Panc1 (cell line): ENCODE measurements at regions not wholly inside any gene's neighbourhood (a gene's known extent, or its start where the extent isn't known, plus 50 kb on each side); places are given as distances from the start of the nearest gene placed in this dataset.

Source experiments
- ATAC-seq: fragments of 200-7000 bp; cut with Tn5 transposase; 2 replicates; pipeline ENCODE4 v1.9.1; 2020; ENCODE audit warnings: mild to moderate bottlenecking, moderate library complexity
- BruUV-seq: library from RNA; stranded (reverse); fragments of 400-500 nt; replicated peaks from 2 replicates; lab custom pipeline; 2021; lab: Mats Ljungman, UMichigan
- CTCF ChIA-PET: fragments of 300-600 bp; sonication (Branson Sonifier 250); formaldehyde crosslinking; loops from one replicate; lab custom pipeline; 2022; ENCODE audit warnings: antibody characterized with exemption; lab: Charles Lee
- POLR2A ChIA-PET: fragments of 300-600 bp; sonication (Branson Sonifier 250); formaldehyde crosslinking; loops from one replicate; lab custom pipeline; 2022; ENCODE audit warnings: antibody characterized with exemption; lab: Charles Lee
- DNase-seq: peaks from one replicate; pipeline ENCODE4 v3.0.0-alpha.2; 2010; ENCODE audit warnings: low read depth, low spot score
- H3K27ac ChIP-seq: 2 replicates; pipeline ENCODE4 v1.5.1; 2011; ENCODE audit warnings: mild to moderate bottlenecking, low read length, inconsistent platforms
- H3K27me3 ChIP-seq: fragments of 200-500 bp; sonication (Bioruptor generic); 2 replicates; pipeline ENCODE4 v1.6.0; 2014; ENCODE audit warnings: low read length, inconsistent platforms; ENCODE audit not compliant: control insufficient read depth, insufficient read depth
- H3K36me3 ChIP-seq: fragments of 200-500 bp; sonication (Bioruptor generic); 2 replicates; pipeline ENCODE4 v1.5.1; 2014; ENCODE audit warnings: inconsistent platforms, mild to moderate bottlenecking, low read length, moderate library complexity; ENCODE audit not compliant: control insufficient read depth, insufficient read depth
- H3K4me1 ChIP-seq: 2 replicates; pipeline ENCODE4 v1.5.1; 2011; ENCODE audit warnings: inconsistent platforms, mild to moderate bottlenecking, low read length, moderate library complexity; ENCODE audit not compliant: control insufficient read depth, insufficient read depth
- H3K4me3 ChIP-seq, 2 experiments: 2 replicates each; pipeline ENCODE4 v1.5.1; 2011 to 2012; ENCODE audit warnings: low read depth in 2 of 2, low read length in 2 of 2, mild to moderate bottlenecking in 2 of 2, inconsistent platforms in 1 of 2, moderate library complexity in 1 of 2
- H3K9me3 ChIP-seq: fragments of 200-500 bp; sonication (Bioruptor generic); 2 replicates; pipeline ENCODE4 v1.5.1; 2014; ENCODE audit warnings: low read depth, mild to moderate bottlenecking, inconsistent platforms, low read length, moderate library complexity; ENCODE audit not compliant: control insufficient read depth, insufficient read depth
- CTCF ChIP-seq: fragments of 450-650 bp; IDR thresholded peaks from 2 replicates; pipeline ENCODE4 v1.5.1; 2017; ENCODE audit warnings: mild to moderate bottlenecking
- POLR2AphosphoS5 ChIP-seq: IDR thresholded peaks from 2 replicates; pipeline ENCODE4 v1.6.1; 2012; ENCODE audit warnings: mild to moderate bottlenecking, low read depth, low read length, moderate library complexity
- SIN3A ChIP-seq: IDR thresholded peaks from 2 replicates; pipeline ENCODE4 v1.6.1; 2012; ENCODE audit warnings: low read depth, mild to moderate bottlenecking, low read length, moderate library complexity, borderline replicate concordance; ENCODE audit not compliant: insufficient read depth
- TCF7L2 ChIP-seq: IDR thresholded peaks from 2 replicates; pipeline ENCODE4 v1.6.1; 2011; ENCODE audit warnings: mild to moderate bottlenecking, low read depth, low read length, inconsistent platforms
- in situ Hi-C: cut with HindIII; loops from 2 replicates; pipeline ENCODE4 v1.10.0; 2016; ENCODE audit warnings: low sequenced_read_pairs, low pct_unique_long_range_greater_than_20kb
- intact Hi-C: fragments of 100-400 bp; cut with micrococcal nuclease; formaldehyde crosslinking; loops from one replicate; pipeline ENCODE4 v1.10.0; 2022; ENCODE audit not compliant: unreplicated experiment
- TF ChIP-seq, protein P1 (sequence below), 2 experiments: IDR thresholded peaks; 2 replicates each; pipeline ENCODE4 v1.6.1; 2011 to 2012; ENCODE audit warnings: low read depth in 2 of 2, control low read depth in 1 of 2, low read length in 1 of 2, mild to moderate bottlenecking in 1 of 2, moderate library complexity in 1 of 2; ENCODE audit not compliant: insufficient read depth in 1 of 2

DNA sequence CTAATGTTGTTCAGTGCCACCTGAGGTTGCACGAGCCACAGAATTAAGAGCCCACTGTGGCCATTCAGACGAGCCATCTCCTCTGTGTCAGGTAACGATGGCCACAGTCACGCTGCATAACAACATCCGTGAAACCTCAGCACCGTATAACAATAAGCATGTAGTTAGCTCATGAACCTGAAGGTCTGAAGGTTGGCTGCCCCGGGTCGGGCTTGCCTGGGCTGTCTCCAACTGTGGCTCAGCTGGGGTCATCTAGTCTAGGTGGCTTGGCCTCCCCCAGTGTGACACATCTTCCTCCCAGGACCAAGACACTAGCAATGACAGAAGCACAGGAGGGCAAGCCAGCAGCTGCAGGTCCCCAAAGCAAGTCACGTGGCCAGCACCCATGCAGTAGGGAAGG is 258.0 kb downstream of the GLI2 start:
- H3K4me1 ChIP-seq = no peaks in the 10 kb centered on the region
- in situ Hi-C loops = no loop called here
- no peak overlapping the region for H3K27ac ChIP-seq
- POLR2A ChIA-PET = interaction anchor here (0.6 kb wide), 1 partner anchor 295 kb away, joined by 13 read pairs; no protein-coding TSS in a partner anchor
- no peaks in the 10 kb centered on the region for H3K9me3 ChIP-seq
- CTCF ChIA-PET = no interaction called here
- TF ChIP-seq CTCF (no peak), TCF7L2 (no peak), POLR2AphosphoS5 (no peak), SIN3A (no peak)
- TF ChIP-seq, protein P1, sequence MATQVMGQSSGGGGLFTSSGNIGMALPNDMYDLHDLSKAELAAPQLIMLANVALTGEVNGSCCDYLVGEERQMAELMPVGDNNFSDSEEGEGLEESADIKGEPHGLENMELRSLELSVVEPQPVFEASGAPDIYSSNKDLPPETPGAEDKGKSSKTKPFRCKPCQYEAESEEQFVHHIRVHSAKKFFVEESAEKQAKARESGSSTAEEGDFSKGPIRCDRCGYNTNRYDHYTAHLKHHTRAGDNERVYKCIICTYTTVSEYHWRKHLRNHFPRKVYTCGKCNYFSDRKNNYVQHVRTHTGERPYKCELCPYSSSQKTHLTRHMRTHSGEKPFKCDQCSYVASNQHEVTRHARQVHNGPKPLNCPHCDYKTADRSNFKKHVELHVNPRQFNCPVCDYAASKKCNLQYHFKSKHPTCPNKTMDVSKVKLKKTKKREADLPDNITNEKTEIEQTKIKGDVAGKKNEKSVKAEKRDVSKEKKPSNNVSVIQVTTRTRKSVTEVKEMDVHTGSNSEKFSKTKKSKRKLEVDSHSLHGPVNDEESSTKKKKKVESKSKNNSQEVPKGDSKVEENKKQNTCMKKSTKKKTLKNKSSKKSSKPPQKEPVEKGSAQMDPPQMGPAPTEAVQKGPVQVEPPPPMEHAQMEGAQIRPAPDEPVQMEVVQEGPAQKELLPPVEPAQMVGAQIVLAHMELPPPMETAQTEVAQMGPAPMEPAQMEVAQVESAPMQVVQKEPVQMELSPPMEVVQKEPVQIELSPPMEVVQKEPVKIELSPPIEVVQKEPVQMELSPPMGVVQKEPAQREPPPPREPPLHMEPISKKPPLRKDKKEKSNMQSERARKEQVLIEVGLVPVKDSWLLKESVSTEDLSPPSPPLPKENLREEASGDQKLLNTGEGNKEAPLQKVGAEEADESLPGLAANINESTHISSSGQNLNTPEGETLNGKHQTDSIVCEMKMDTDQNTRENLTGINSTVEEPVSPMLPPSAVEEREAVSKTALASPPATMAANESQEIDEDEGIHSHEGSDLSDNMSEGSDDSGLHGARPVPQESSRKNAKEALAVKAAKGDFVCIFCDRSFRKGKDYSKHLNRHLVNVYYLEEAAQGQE (IDR thresholded peaks at IDR 0.05; ENCODE audit: insufficient read depth in 1 of 2, low read depth in 2 of 2, low read length in 1 of 2) = no peak
- BruUV-seq = no TSS peak
- no peak overlapping the region for H3K4me3 ChIP-seq
- no peak for ATAC-seq
- DNase-seq = no peak
- no peaks in the 10 kb centered on the region for H3K36me3 ChIP-seq
- H3K27me3 ChIP-seq = no peaks in the 10 kb centered on the region
- intact Hi-C loops = no loop called here

DNA sequence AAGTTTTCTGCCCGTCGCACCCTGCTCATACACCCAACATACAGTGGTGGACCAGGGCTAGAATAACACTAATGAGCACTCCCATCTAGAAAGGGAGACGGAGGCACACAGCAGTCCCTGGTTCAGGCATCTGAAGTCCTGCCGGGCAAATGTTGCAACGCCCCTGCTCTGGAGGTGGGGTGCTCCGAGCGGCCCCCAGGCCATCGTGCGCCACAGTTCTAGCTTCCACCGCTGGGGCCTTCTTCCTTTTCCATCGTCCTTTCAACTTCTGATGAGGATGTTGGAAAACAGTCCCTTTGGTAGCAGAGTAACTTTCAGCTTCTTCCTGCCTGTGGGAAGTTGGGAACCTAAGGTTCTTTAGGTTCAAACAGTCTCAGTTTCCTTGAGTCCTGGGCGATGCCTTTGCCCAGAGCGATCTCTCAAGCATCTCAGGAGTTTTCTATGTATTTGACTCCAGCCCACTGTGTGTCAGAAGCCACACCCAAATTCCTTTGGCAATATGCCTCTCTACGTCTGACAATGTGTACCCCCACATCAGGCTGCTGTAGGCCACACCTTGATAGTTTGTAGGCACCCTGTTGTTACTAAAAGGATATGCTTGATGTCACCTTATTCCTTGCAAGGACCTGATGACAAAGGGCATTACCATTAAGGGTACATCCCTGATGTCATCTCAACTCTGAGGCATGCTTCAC is 258.8 kb downstream of the GLI2 start:
- ChIA-PET POLR2A (no interaction called here), CTCF (no interaction called here)
- no peak for ATAC-seq
- Histone ChIP-seq H3K27ac (no peak overlapping the region), H3K36me3 (no peaks in the 10 kb centered on the region), H3K9me3 (no peaks in the 10 kb centered on the region), H3K4me3 (no peak overlapping the region), H3K4me1 (no peaks in the 10 kb centered on the region), H3K27me3 (no peaks in the 10 kb centered on the region)
- no peak for DNase-seq
- TF ChIP-seq CTCF = no peak
- BruUV-seq = no TSS peak
- intact Hi-C loops = no loop called here
- in situ Hi-C loops = no loop called here
